ENCODE measurements at regions not wholly inside any gene's neighbourhood (a gene's known extent, or its start where the extent isn't known, plus 50 kb on each side); places are given as distances from the start of the nearest gene placed in this dataset.

- H3K27ac ChIP-seq (ENCODE audit: low read length) = no peak overlapping the region
- H3K9me3 ChIP-seq (ENCODE audit: insufficient read depth, low read length) = no peaks in the 10 kb centered on the region
- H3K4me2 ChIP-seq (ENCODE audit: low read length) = no peak overlapping the region
- no peaks in the 10 kb centered on the region for H3K36me3 ChIP-seq (replicated peaks; ENCODE audit: low read depth, low read length)
- peaks cover 14% of the 10 kb centered on the region for H3K4me1 ChIP-seq (ENCODE audit: low read length)
- H4K20me1 ChIP-seq (ENCODE audit: insufficient read depth, low read length) = no peaks in the 10 kb centered on the region
- no peaks in the 10 kb centered on the region for H3K79me2 ChIP-seq (ENCODE audit: low read length)
- H3K4me3 ChIP-seq (ENCODE audit: low read length) = no peak overlapping the region
- TF ChIP-seq EZH2phosphoT487 (IDR thresholded peaks at IDR 0.05; ENCODE audit: low read depth) (no peak), CTCF (IDR thresholded peaks at IDR 0.05; ENCODE audit: low read depth, low read length) (no peak)
- peaks cover 13% of the 10 kb centered on the region for H3K27me3 ChIP-seq (ENCODE audit: low read depth, low read length)
- no peak overlapping the region for H3K9ac ChIP-seq (ENCODE audit: low read length)
- no peak overlapping the region for H2AFZ ChIP-seq (ENCODE audit: low read depth, low read length)
These were observed 124.8 kb upstream of the NECTIN1 start for GRCh38 chr11:119853581-119854360.

- Histone ChIP-seq H4K20me1 (ENCODE audit: insufficient read depth, low read length) (no peaks in the 10 kb centered on the region), H3K9ac (ENCODE audit: low read length) (no peak overlapping the region), H3K27me3 (ENCODE audit: low read depth, low read length) (0 out of 2 replicates have a peak, but pooled peaks cover 3% of the 10 kb centered on the region), H3K4me1 (ENCODE audit: low read length) (peaks cover 14% of the 10 kb centered on the region), H3K9me3 (ENCODE audit: insufficient read depth, low read length) (no peaks in the 10 kb centered on the region), H3K27ac (ENCODE audit: low read length) (no peak overlapping the region), H3K4me2 (ENCODE audit: low read length) (no peak overlapping the region), H3K79me2 (ENCODE audit: low read length) (no peaks in the 10 kb centered on the region), H3K4me3 (ENCODE audit: low read length) (no peak overlapping the region), H3K36me3 (replicated peaks; ENCODE audit: low read depth, low read length) (no peaks in the 10 kb centered on the region), H2AFZ (ENCODE audit: low read depth, low read length) (no peak overlapping the region)
- TF ChIP-seq EZH2phosphoT487 (IDR thresholded peaks at IDR 0.05; ENCODE audit: low read depth) = no peak
- no peak for TF ChIP-seq CTCF (IDR thresholded peaks at IDR 0.05; ENCODE audit: low read depth, low read length)
These were observed 123.7 kb upstream of the NECTIN1 start for GRCh38 chr11:119852741-119853140.

- no peak for TF ChIP-seq EZH2phosphoT487 (IDR thresholded peaks at IDR 0.05; ENCODE audit: low read depth)
- no peak for TF ChIP-seq CTCF (IDR thresholded peaks at IDR 0.05; ENCODE audit: low read depth, low read length)
- H3K4me2 ChIP-seq (ENCODE audit: low read length) = no peak overlapping the region
- no peak overlapping the region for H3K27ac ChIP-seq (ENCODE audit: low read length)
- H3K79me2 ChIP-seq (ENCODE audit: low read length) = no peaks in the 10 kb centered on the region
- H3K27me3 ChIP-seq (ENCODE audit: low read depth, low read length) = 0 out of 2 replicates have a peak, but pooled peaks cover 3% of the 10 kb centered on the region
- no peaks in the 10 kb centered on the region for H3K9me3 ChIP-seq (ENCODE audit: insufficient read depth, low read length)
- H3K36me3 ChIP-seq (replicated peaks; ENCODE audit: low read depth, low read length) = no peaks in the 10 kb centered on the region
- H3K9ac ChIP-seq (ENCODE audit: low read length) = no peak overlapping the region
- peaks cover 14% of the 10 kb centered on the region for H3K4me1 ChIP-seq (ENCODE audit: low read length)
- no peak overlapping the region for H2AFZ ChIP-seq (ENCODE audit: low read depth, low read length)
- no peaks in the 10 kb centered on the region for H4K20me1 ChIP-seq (ENCODE audit: insufficient read depth, low read length)
- H3K4me3 ChIP-seq (ENCODE audit: low read length) = no peak overlapping the region
These were observed 121.9 kb upstream of the NECTIN1 start for GRCh38 chr11:119850822-119851409.

- no peaks in the 10 kb centered on the region for H3K36me3 ChIP-seq (replicated peaks; ENCODE audit: low read depth, low read length)
- no peak overlapping the region for H3K27ac ChIP-seq (ENCODE audit: low read length)
- peaks cover 14% of the 10 kb centered on the region for H3K4me1 ChIP-seq (ENCODE audit: low read length)
- H4K20me1 ChIP-seq (ENCODE audit: insufficient read depth, low read length) = no peaks in the 10 kb centered on the region
- TF ChIP-seq EZH2phosphoT487 (IDR thresholded peaks at IDR 0.05; ENCODE audit: low read depth) = no peak
- no peak for TF ChIP-seq CTCF (IDR thresholded peaks at IDR 0.05; ENCODE audit: low read depth, low read length)
- H3K27me3 ChIP-seq (ENCODE audit: low read depth, low read length) = 0 out of 2 replicates have a peak, but pooled peaks cover 1% of the 10 kb centered on the region
- no peaks in the 10 kb centered on the region for H3K9me3 ChIP-seq (ENCODE audit: insufficient read depth, low read length)
- H3K9ac ChIP-seq (ENCODE audit: low read length) = no peak overlapping the region
- no peak overlapping the region for H3K4me2 ChIP-seq (ENCODE audit: low read length)
- no peak overlapping the region for H2AFZ ChIP-seq (ENCODE audit: low read depth, low read length)
- no peak overlapping the region for H3K4me3 ChIP-seq (ENCODE audit: low read length)
- no peaks in the 10 kb centered on the region for H3K79me2 ChIP-seq (ENCODE audit: low read length)
These were observed 120.9 kb upstream of the NECTIN1 start for GRCh38 chr11:119849872-119850271.
